HCT116 (cell line): ENCODE measurements at regions not wholly inside any gene's neighbourhood (a gene's known extent, or its start where the extent isn't known, plus 50 kb on each side); places are given as distances from the start of the nearest gene placed in this dataset.

Experiments used
- ATAC-seq: fragments of 200-7000 bp; cut with Tn5 transposase; 2 replicates; pipeline ENCODE4 v1.9.1; 2020; ENCODE audit warnings: mild to moderate bottlenecking, moderate library complexity
- BruUV-seq: library from RNA; stranded (reverse); fragments of 400-500 nt; replicated peaks from 2 replicates; lab custom pipeline; 2021; lab: Mats Ljungman, UMichigan
- CTCF ChIA-PET: fragments of 300-600 bp; sonication (Branson Sonifier 250); formaldehyde crosslinking; loops from one replicate; lab custom pipeline; 2021; ENCODE audit warnings: antibody characterized with exemption; lab: Charles Lee
- POLR2A ChIA-PET: fragments of 300-600, 350-600 bp; sonication (Branson Sonifier 250); formaldehyde crosslinking; loops from one replicate; lab custom pipeline; 2021; ENCODE audit warnings: antibody characterized with exemption; lab: Charles Lee
- RAD21 ChIA-PET, 2 experiments: fragments of 300-600 bp; sonication (Branson Sonifier 250); formaldehyde crosslinking; loops; one replicate each; lab custom pipeline; 2023; ENCODE audit warnings: low total read pairs in 2 of 2; ENCODE audit not compliant: uncharacterized antibody in 2 of 2, unreplicated experiment in 2 of 2, low non-redundant PET in 1 of 2; lab: Charles Lee
- DNase-seq: peaks from one replicate; pipeline ENCODE4 v3.0.0-alpha.2; 2010; ENCODE audit warnings: low read depth, low spot score
- H2AFZ ChIP-seq: fragments of 200-600 bp; shearing (Covaris generic), sonication (generic); 2 replicates; pipeline ENCODE4 v1.6.1; 2017; ENCODE audit warnings: low read depth, mixed run types, mixed read lengths, antibody characterized with exemption, low read length; ENCODE audit not compliant: poor library complexity, severe bottlenecking
- H3K27ac ChIP-seq: 2 replicates; pipeline ENCODE4 v1.5.1; 2012; ENCODE audit warnings: low read depth, low read length
- H3K27me3 ChIP-seq: fragments of 200-600 bp; sonication (generic); 2 replicates; pipeline ENCODE4 v1.6.1; 2016; ENCODE audit warnings: mixed run types, low read length, mixed read lengths; ENCODE audit not compliant: insufficient read depth
- H3K36me3 ChIP-seq, 2 experiments: fragments of 200-500 bp in 1 of 2; fragments of 200-600 bp in 1 of 2; sonication (Bioruptor generic) in 1 of 2; sonication (generic) in 1 of 2; 2 replicates each; pipeline versions ENCODE4 v1.5.1 to v1.6.1; 2014 to 2016; ENCODE audit warnings: low read length in 2 of 2, inconsistent platforms in 1 of 2, mixed read lengths in 1 of 2, mixed run types in 1 of 2; ENCODE audit not compliant: insufficient read depth in 2 of 2, control insufficient read depth in 1 of 2
- H3K4me1 ChIP-seq, 2 experiments: fragments of 200-600 bp in 1 of 2; sonication (generic) in 1 of 2; 2 replicates each; pipeline versions ENCODE4 v1.5.1 to v1.6.1; 2012 to 2017; ENCODE audit warnings: low read length in 2 of 2, inconsistent platforms in 1 of 2, mild to moderate bottlenecking in 1 of 2, mixed read lengths in 1 of 2, mixed run types in 1 of 2, moderate library complexity in 1 of 2; ENCODE audit not compliant: insufficient read depth in 2 of 2, control insufficient read depth in 1 of 2
- H3K4me2 ChIP-seq: fragments of 200-600 bp; sonication (generic); 2 replicates; pipeline ENCODE4 v1.6.1; 2017; ENCODE audit warnings: mixed run types, low read length, mixed read lengths
- H3K4me3 ChIP-seq, 2 experiments: fragments of 200-600 bp in 1 of 2; sonication (generic) in 1 of 2; replicated peaks in 1 of 2; 2 replicates each; pipeline ENCODE4 v1.5.1; 2011 to 2016; ENCODE audit warnings: low read length in 2 of 2, control low read depth in 1 of 2, low read depth in 1 of 2, mild to moderate bottlenecking in 1 of 2, mixed read lengths in 1 of 2, mixed run types in 1 of 2
- H3K79me2 ChIP-seq: fragments of 200-600 bp; sonication (generic); 2 replicates; pipeline ENCODE4 v1.6.1; 2017; ENCODE audit warnings: mild to moderate bottlenecking, mixed run types, low read length, moderate library complexity, mixed read lengths; ENCODE audit not compliant: insufficient read depth
- H3K9ac ChIP-seq: fragments of 200-600 bp; sonication (generic); 2 replicates; pipeline ENCODE4 v1.6.1; 2016; ENCODE audit warnings: low read length, mixed read lengths
- H3K9me2 ChIP-seq: fragments of 200-600 bp; sonication (generic), shearing (Covaris generic); 2 replicates; pipeline ENCODE4 v1.6.1; 2017; ENCODE audit warnings: mixed run types, mild to moderate bottlenecking, moderate library complexity; ENCODE audit not compliant: insufficient read depth
- H3K9me3 ChIP-seq, 2 experiments: fragments of 200-500 bp in 1 of 2; fragments of 200-600 bp in 1 of 2; sonication (Bioruptor generic) in 1 of 2; sonication (generic) in 1 of 2; 2 replicates each; pipeline ENCODE4 v1.6.1; 2014 to 2017; ENCODE audit warnings: low read length in 2 of 2, mixed read lengths in 2 of 2, inconsistent platforms in 1 of 2, low read depth in 1 of 2, mild to moderate bottlenecking in 1 of 2, mixed run types in 1 of 2, moderate library complexity in 1 of 2; ENCODE audit not compliant: control insufficient read depth in 1 of 2, insufficient read depth in 1 of 2
- H4K20me1 ChIP-seq: fragments of 200-600 bp; sonication (generic), shearing (Covaris generic); 2 replicates; pipeline ENCODE4 v1.6.1; 2017; ENCODE audit warnings: mixed run types, mild to moderate bottlenecking, moderate library complexity; ENCODE audit not compliant: insufficient read depth
- RAD21 ChIP-seq: IDR thresholded peaks from 2 replicates; pipeline ENCODE4 v1.6.1; 2012; ENCODE audit warnings: low read depth, mild to moderate bottlenecking
- intact Hi-C: fragments of 100-400 bp; cut with micrococcal nuclease; formaldehyde crosslinking; loops from 2 replicates; pipeline ENCODE4 v1.10.0; 2022
- TF ChIP-seq, protein P1 (sequence below): IDR thresholded peaks from 2 replicates; pipeline ENCODE4 v1.6.1; 2012; ENCODE audit warnings: low read depth

- TF ChIP-seq, protein P1, sequence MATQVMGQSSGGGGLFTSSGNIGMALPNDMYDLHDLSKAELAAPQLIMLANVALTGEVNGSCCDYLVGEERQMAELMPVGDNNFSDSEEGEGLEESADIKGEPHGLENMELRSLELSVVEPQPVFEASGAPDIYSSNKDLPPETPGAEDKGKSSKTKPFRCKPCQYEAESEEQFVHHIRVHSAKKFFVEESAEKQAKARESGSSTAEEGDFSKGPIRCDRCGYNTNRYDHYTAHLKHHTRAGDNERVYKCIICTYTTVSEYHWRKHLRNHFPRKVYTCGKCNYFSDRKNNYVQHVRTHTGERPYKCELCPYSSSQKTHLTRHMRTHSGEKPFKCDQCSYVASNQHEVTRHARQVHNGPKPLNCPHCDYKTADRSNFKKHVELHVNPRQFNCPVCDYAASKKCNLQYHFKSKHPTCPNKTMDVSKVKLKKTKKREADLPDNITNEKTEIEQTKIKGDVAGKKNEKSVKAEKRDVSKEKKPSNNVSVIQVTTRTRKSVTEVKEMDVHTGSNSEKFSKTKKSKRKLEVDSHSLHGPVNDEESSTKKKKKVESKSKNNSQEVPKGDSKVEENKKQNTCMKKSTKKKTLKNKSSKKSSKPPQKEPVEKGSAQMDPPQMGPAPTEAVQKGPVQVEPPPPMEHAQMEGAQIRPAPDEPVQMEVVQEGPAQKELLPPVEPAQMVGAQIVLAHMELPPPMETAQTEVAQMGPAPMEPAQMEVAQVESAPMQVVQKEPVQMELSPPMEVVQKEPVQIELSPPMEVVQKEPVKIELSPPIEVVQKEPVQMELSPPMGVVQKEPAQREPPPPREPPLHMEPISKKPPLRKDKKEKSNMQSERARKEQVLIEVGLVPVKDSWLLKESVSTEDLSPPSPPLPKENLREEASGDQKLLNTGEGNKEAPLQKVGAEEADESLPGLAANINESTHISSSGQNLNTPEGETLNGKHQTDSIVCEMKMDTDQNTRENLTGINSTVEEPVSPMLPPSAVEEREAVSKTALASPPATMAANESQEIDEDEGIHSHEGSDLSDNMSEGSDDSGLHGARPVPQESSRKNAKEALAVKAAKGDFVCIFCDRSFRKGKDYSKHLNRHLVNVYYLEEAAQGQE, result no peak
- no peaks in the 10 kb centered on the region for H3K36me3 ChIP-seq
- H3K9me3 ChIP-seq, result peaks cover 3 to 24% of the 10 kb centered on the region in 2 experiments; a peak in 2 of 4 replicates
- BruUV-seq, result no TSS peak
- no peaks in the 10 kb centered on the region for H3K4me1 ChIP-seq
- H3K4me2 ChIP-seq, result no peak overlapping the region
- no peak overlapping the region for H2AFZ ChIP-seq
- ATAC-seq (no peak), DNase-seq (no peak)
- no peak overlapping the region for H3K9ac ChIP-seq
- H3K4me3 ChIP-seq, result no peak overlapping the region
- no peaks in the 10 kb centered on the region for H4K20me1 ChIP-seq
- H3K27me3 ChIP-seq, result no peaks in the 10 kb centered on the region
- no peaks in the 10 kb centered on the region for H3K9me2 ChIP-seq
- H3K27ac ChIP-seq, result no peak overlapping the region
- intact Hi-C loops, result no loop called here
- POLR2A ChIA-PET, result no interaction called here
- H3K79me2 ChIP-seq, result no peaks in the 10 kb centered on the region
- RAD21 ChIA-PET, result no interaction called here
- CTCF ChIA-PET, result no interaction called here
Measured at GRCh38 chr5:166786178-166786577, 1505.3 kb upstream of the WWC1 start.

- H3K36me3 ChIP-seq, result no peaks in the 10 kb centered on the region
- intact Hi-C loops, result no loop called here
Measured at GRCh38 chr5:166786889-166787288, 1504.6 kb upstream of the WWC1 start.

More at GRCh38 chr5:166786889-166787288, 1504.6 kb upstream of the WWC1 start:
- H3K9ac ChIP-seq, result no peak overlapping the region
- BruUV-seq, result no TSS peak
- H3K79me2 ChIP-seq, result no peaks in the 10 kb centered on the region
- TF ChIP-seq RAD21, result no peak
- CTCF ChIA-PET, result no interaction called here
- H3K4me3 ChIP-seq, result no peak overlapping the region
- no peak overlapping the region for H3K4me2 ChIP-seq
- H3K27me3 ChIP-seq, result no peaks in the 10 kb centered on the region
- no peaks in the 10 kb centered on the region for H3K9me2 ChIP-seq
- ATAC-seq (no peak), DNase-seq (no peak)
- peaks cover under 1 to 20% of the 10 kb centered on the region in 2 experiments; a peak in 2 of 4 replicates for H3K9me3 ChIP-seq
- H3K4me1 ChIP-seq, result no peaks in the 10 kb centered on the region
- H2AFZ ChIP-seq, result no peak overlapping the region
- no peak overlapping the region for H3K27ac ChIP-seq
- RAD21 ChIA-PET, result no interaction called here
- POLR2A ChIA-PET, result no interaction called here
- no peaks in the 10 kb centered on the region for H4K20me1 ChIP-seq
